ENCODE measurements at regions not wholly inside any gene's neighbourhood (a gene's known extent, or its start where the extent isn't known, plus 50 kb on each side); places are given as distances from the start of the nearest gene placed in this dataset.

GRCh38 chr5:117892360-117892759 is 1096.0 kb downstream of the DTWD2 start:
- Histone ChIP-seq H3K4me1 (ENCODE audit: control insufficient read depth in 1 of 2, insufficient read depth in 2 of 2, low read length in 2 of 2) (no peaks in the 10 kb centered on the region), H3K9me3 (ENCODE audit: control insufficient read depth in 1 of 2, low read length in 2 of 2) (no peaks in the 10 kb centered on the region), H3K4me3 (ENCODE audit: low read depth in 1 of 2, low read length in 2 of 2) (no peak overlapping the region), H3K27ac (ENCODE audit: low read depth, low read length) (no peak overlapping the region), H3K27me3 (ENCODE audit: control insufficient read depth in 1 of 2, insufficient read depth in 2 of 2, low read length in 2 of 2) (no peaks in the 10 kb centered on the region), H3K9ac (ENCODE audit: low read depth in 1 of 2, low read length in 2 of 2) (no peak overlapping the region), H3K36me3 (ENCODE audit: control insufficient read depth in 1 of 2, insufficient read depth in 2 of 2, low read length in 2 of 2) (no peaks in the 10 kb centered on the region)

- Histone ChIP-seq H3K27ac (ENCODE audit: low read depth, low read length) (no peak overlapping the region), H3K4me3 (ENCODE audit: low read depth in 1 of 2, low read length in 2 of 2) (no peak overlapping the region)
Measured at GRCh38 chr5:117889596-117889995, 1098.8 kb downstream of the DTWD2 start.

GRCh38 chr5:117888688-117889087 is 1099.7 kb downstream of the DTWD2 start:
- Histone ChIP-seq H3K9ac (ENCODE audit: low read depth in 1 of 2, low read length in 2 of 2) (no peak overlapping the region), H3K27me3 (ENCODE audit: control insufficient read depth in 1 of 2, insufficient read depth in 2 of 2, low read length in 2 of 2) (no peaks in the 10 kb centered on the region), H3K4me1 (ENCODE audit: control insufficient read depth in 1 of 2, insufficient read depth in 2 of 2, low read length in 2 of 2) (no peaks in the 10 kb centered on the region), H3K4me3 (ENCODE audit: low read depth in 1 of 2, low read length in 2 of 2) (peak overlapping the region in 1 of 2 donors; percentile 22), H3K27ac (ENCODE audit: low read depth, low read length) (no peak overlapping the region), H3K36me3 (ENCODE audit: control insufficient read depth in 1 of 2, insufficient read depth in 2 of 2, low read length in 2 of 2) (no peaks in the 10 kb centered on the region), H3K9me3 (ENCODE audit: control insufficient read depth in 1 of 2, low read length in 2 of 2) (no peaks in the 10 kb centered on the region)

More at GRCh38 chr5:117889596-117889995, 1098.8 kb downstream of the DTWD2 start:
- H3K36me3 ChIP-seq (ENCODE audit: control insufficient read depth in 1 of 2, insufficient read depth in 2 of 2, low read length in 2 of 2): no peaks in the 10 kb centered on the region
- no peaks in the 10 kb centered on the region for H3K27me3 ChIP-seq (ENCODE audit: control insufficient read depth in 1 of 2, insufficient read depth in 2 of 2, low read length in 2 of 2)
- no peak overlapping the region for H3K9ac ChIP-seq (ENCODE audit: low read depth in 1 of 2, low read length in 2 of 2)
- no peaks in the 10 kb centered on the region for H3K9me3 ChIP-seq (ENCODE audit: control insufficient read depth in 1 of 2, low read length in 2 of 2)
- no peaks in the 10 kb centered on the region for H3K4me1 ChIP-seq (ENCODE audit: control insufficient read depth in 1 of 2, insufficient read depth in 2 of 2, low read length in 2 of 2)

- Histone ChIP-seq H3K36me3 (ENCODE audit: control insufficient read depth in 1 of 2, insufficient read depth in 2 of 2, low read length in 2 of 2) (no peaks in the 10 kb centered on the region), H3K4me1 (ENCODE audit: control insufficient read depth in 1 of 2, insufficient read depth in 2 of 2, low read length in 2 of 2) (no peaks in the 10 kb centered on the region), H3K4me3 (ENCODE audit: low read depth in 1 of 2, low read length in 2 of 2) (no peak overlapping the region), H3K9me3 (ENCODE audit: control insufficient read depth in 1 of 2, low read length in 2 of 2) (no peaks in the 10 kb centered on the region), H3K9ac (ENCODE audit: low read depth in 1 of 2, low read length in 2 of 2) (no peak overlapping the region), H3K27ac (ENCODE audit: low read depth, low read length) (no peak overlapping the region), H3K27me3 (ENCODE audit: control insufficient read depth in 1 of 2, insufficient read depth in 2 of 2, low read length in 2 of 2) (no peaks in the 10 kb centered on the region)
Measured at GRCh38 chr5:117881426-117882230, 1106.7 kb downstream of the DTWD2 start.

GRCh38 chr5:117880932-117881331 is 1107.4 kb downstream of the DTWD2 start:
- Histone ChIP-seq H3K9ac (ENCODE audit: low read depth in 1 of 2, low read length in 2 of 2) (no peak overlapping the region), H3K4me1 (ENCODE audit: control insufficient read depth in 1 of 2, insufficient read depth in 2 of 2, low read length in 2 of 2) (no peaks in the 10 kb centered on the region), H3K27ac (ENCODE audit: low read depth, low read length) (no peak overlapping the region), H3K4me3 (ENCODE audit: low read depth in 1 of 2, low read length in 2 of 2) (no peak overlapping the region), H3K27me3 (ENCODE audit: control insufficient read depth in 1 of 2, insufficient read depth in 2 of 2, low read length in 2 of 2) (no peaks in the 10 kb centered on the region), H3K36me3 (ENCODE audit: control insufficient read depth in 1 of 2, insufficient read depth in 2 of 2, low read length in 2 of 2) (no peaks in the 10 kb centered on the region), H3K9me3 (ENCODE audit: control insufficient read depth in 1 of 2, low read length in 2 of 2) (no peaks in the 10 kb centered on the region)

GRCh38 chr5:117877731-117878130 is 1110.6 kb downstream of the DTWD2 start:
- Histone ChIP-seq H3K4me3 (ENCODE audit: low read depth in 1 of 2, low read length in 2 of 2) (no peak overlapping the region), H3K36me3 (ENCODE audit: control insufficient read depth in 1 of 2, insufficient read depth in 2 of 2, low read length in 2 of 2) (no peaks in the 10 kb centered on the region), H3K9me3 (ENCODE audit: control insufficient read depth in 1 of 2, low read length in 2 of 2) (no peaks in the 10 kb centered on the region), H3K27ac (ENCODE audit: low read depth, low read length) (no peak overlapping the region), H3K4me1 (ENCODE audit: control insufficient read depth in 1 of 2, insufficient read depth in 2 of 2, low read length in 2 of 2) (no peaks in the 10 kb centered on the region), H3K27me3 (ENCODE audit: control insufficient read depth in 1 of 2, insufficient read depth in 2 of 2, low read length in 2 of 2) (no peaks in the 10 kb centered on the region), H3K9ac (ENCODE audit: low read depth in 1 of 2, low read length in 2 of 2) (no peak overlapping the region)

- Histone ChIP-seq H3K27me3 (ENCODE audit: control insufficient read depth in 1 of 2, insufficient read depth in 2 of 2, low read length in 2 of 2) (no peaks in the 10 kb centered on the region), H3K9ac (ENCODE audit: low read depth in 1 of 2, low read length in 2 of 2) (no peak overlapping the region), H3K27ac (ENCODE audit: low read depth, low read length) (no peak overlapping the region), H3K9me3 (ENCODE audit: control insufficient read depth in 1 of 2, low read length in 2 of 2) (no peaks in the 10 kb centered on the region), H3K4me1 (ENCODE audit: control insufficient read depth in 1 of 2, insufficient read depth in 2 of 2, low read length in 2 of 2) (no peaks in the 10 kb centered on the region), H3K4me3 (ENCODE audit: low read depth in 1 of 2, low read length in 2 of 2) (no peak overlapping the region), H3K36me3 (ENCODE audit: control insufficient read depth in 1 of 2, insufficient read depth in 2 of 2, low read length in 2 of 2) (no peaks in the 10 kb centered on the region)
Measured at GRCh38 chr5:117872798-117873368, 1115.5 kb downstream of the DTWD2 start.

GRCh38 chr5:117869596-117869995 is 1118.8 kb downstream of the DTWD2 start:
- no peaks in the 10 kb centered on the region for H3K27me3 ChIP-seq (ENCODE audit: control insufficient read depth in 1 of 2, insufficient read depth in 2 of 2, low read length in 2 of 2)
- H3K4me3 ChIP-seq (ENCODE audit: low read depth in 1 of 2, low read length in 2 of 2): no peak overlapping the region
- no peaks in the 10 kb centered on the region for H3K4me1 ChIP-seq (ENCODE audit: control insufficient read depth in 1 of 2, insufficient read depth in 2 of 2, low read length in 2 of 2)
- H3K36me3 ChIP-seq (ENCODE audit: control insufficient read depth in 1 of 2, insufficient read depth in 2 of 2, low read length in 2 of 2): no peaks in the 10 kb centered on the region
- H3K9me3 ChIP-seq (ENCODE audit: control insufficient read depth in 1 of 2, low read length in 2 of 2): no peaks in the 10 kb centered on the region
- no peak overlapping the region for H3K27ac ChIP-seq (ENCODE audit: low read depth, low read length)
- H3K9ac ChIP-seq (ENCODE audit: low read depth in 1 of 2, low read length in 2 of 2): no peak overlapping the region

GRCh38 chr5:117863586-117864296 is 1124.6 kb downstream of the DTWD2 start:
- Histone ChIP-seq H3K4me3 (ENCODE audit: low read depth in 1 of 2, low read length in 2 of 2) (no peak overlapping the region), H3K9me3 (ENCODE audit: control insufficient read depth in 1 of 2, low read length in 2 of 2) (no peaks in the 10 kb centered on the region), H3K27ac (ENCODE audit: low read depth, low read length) (no peak overlapping the region), H3K27me3 (ENCODE audit: control insufficient read depth in 1 of 2, insufficient read depth in 2 of 2, low read length in 2 of 2) (no peaks in the 10 kb centered on the region), H3K36me3 (ENCODE audit: control insufficient read depth in 1 of 2, insufficient read depth in 2 of 2, low read length in 2 of 2) (no peaks in the 10 kb centered on the region), H3K9ac (ENCODE audit: low read depth in 1 of 2, low read length in 2 of 2) (no peak overlapping the region), H3K4me1 (ENCODE audit: control insufficient read depth in 1 of 2, insufficient read depth in 2 of 2, low read length in 2 of 2) (no peaks in the 10 kb centered on the region)

- H3K36me3 ChIP-seq (ENCODE audit: control insufficient read depth in 1 of 2, insufficient read depth in 2 of 2, low read length in 2 of 2): no peaks in the 10 kb centered on the region
- H3K27ac ChIP-seq (ENCODE audit: low read depth, low read length): no peak overlapping the region
- no peaks in the 10 kb centered on the region for H3K4me1 ChIP-seq (ENCODE audit: control insufficient read depth in 1 of 2, insufficient read depth in 2 of 2, low read length in 2 of 2)
- no peaks in the 10 kb centered on the region for H3K9me3 ChIP-seq (ENCODE audit: control insufficient read depth in 1 of 2, low read length in 2 of 2)
- no peak overlapping the region for H3K4me3 ChIP-seq (ENCODE audit: low read depth in 1 of 2, low read length in 2 of 2)
- H3K9ac ChIP-seq (ENCODE audit: low read depth in 1 of 2, low read length in 2 of 2): no peak overlapping the region
- no peaks in the 10 kb centered on the region for H3K27me3 ChIP-seq (ENCODE audit: control insufficient read depth in 1 of 2, insufficient read depth in 2 of 2, low read length in 2 of 2)
Measured at GRCh38 chr5:117860550-117860949, 1127.8 kb downstream of the DTWD2 start.
